ENCODE measurements at regions not wholly inside any gene's neighbourhood (a gene's known extent, or its start where the extent isn't known, plus 50 kb on each side); places are given as distances from the start of the nearest gene placed in this dataset.

GRCh38 chr12:14275111-14275510 lies 90.4 kb upstream of the ATF7IP start:
- peaks cover 3% of the 10 kb centered on the region for H3K9me3 ChIP-seq (ENCODE audit: control insufficient read depth, low read length)
- no peaks in the 10 kb centered on the region for H3K36me3 ChIP-seq (ENCODE audit: control insufficient read depth, insufficient read depth, low read length)
- H3K4me1 ChIP-seq (ENCODE audit: control insufficient read depth, insufficient read depth, low read length) = peaks cover 11% of the 10 kb centered on the region
- H3K4me3 ChIP-seq (ENCODE audit: low read length) = no peak overlapping the region
- no peak overlapping the region for H3K9ac ChIP-seq (ENCODE audit: low read length)
- no peaks in the 10 kb centered on the region for H3K27me3 ChIP-seq (ENCODE audit: control insufficient read depth, insufficient read depth, low read length)

GRCh38 chr12:14275886-14276285 lies 89.6 kb upstream of the ATF7IP start:
- no peak overlapping the region for H3K4me3 ChIP-seq (ENCODE audit: low read length)
- no peaks in the 10 kb centered on the region for H3K9me3 ChIP-seq (ENCODE audit: control insufficient read depth, low read length)
- H3K36me3 ChIP-seq (ENCODE audit: control insufficient read depth, insufficient read depth, low read length) = no peaks in the 10 kb centered on the region
- H3K9ac ChIP-seq (ENCODE audit: low read length) = no peak overlapping the region
- peaks cover 11% of the 10 kb centered on the region for H3K4me1 ChIP-seq (ENCODE audit: control insufficient read depth, insufficient read depth, low read length)
- no peaks in the 10 kb centered on the region for H3K27me3 ChIP-seq (ENCODE audit: control insufficient read depth, insufficient read depth, low read length)

- no peak overlapping the region for H3K4me3 ChIP-seq (ENCODE audit: low read length)
- H3K27me3 ChIP-seq (ENCODE audit: control insufficient read depth, insufficient read depth, low read length) = no peaks in the 10 kb centered on the region
- no peak overlapping the region for H3K9ac ChIP-seq (ENCODE audit: low read length)
- no peaks in the 10 kb centered on the region for H3K36me3 ChIP-seq (ENCODE audit: control insufficient read depth, insufficient read depth, low read length)
- H3K4me1 ChIP-seq (ENCODE audit: control insufficient read depth, insufficient read depth, low read length) = peaks cover 5% of the 10 kb centered on the region
- H3K9me3 ChIP-seq (ENCODE audit: control insufficient read depth, low read length) = no peaks in the 10 kb centered on the region
Measured at GRCh38 chr12:14278294-14278953, 87.1 kb upstream of the ATF7IP start.

DNA sequence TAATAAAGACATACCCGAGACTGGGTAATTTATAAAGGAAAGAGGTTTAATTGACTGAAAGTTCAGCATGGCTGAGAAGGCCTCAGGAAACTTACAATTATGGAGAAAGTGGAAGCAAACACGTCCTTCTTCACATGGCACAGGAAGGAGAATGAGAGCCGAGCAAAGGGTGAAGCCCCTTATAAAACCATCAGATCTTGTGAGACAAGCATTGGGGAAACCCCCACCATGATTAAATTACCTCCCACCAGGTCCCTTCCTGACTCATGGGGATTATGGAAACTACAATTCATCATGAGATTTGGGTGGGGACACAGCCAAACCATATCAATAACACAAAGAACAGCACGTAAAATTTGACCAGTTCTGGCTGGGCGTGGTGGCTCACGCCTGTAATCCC lies 85.6 kb upstream of the ATF7IP start:
- Histone ChIP-seq H3K36me3 (ENCODE audit: control insufficient read depth, insufficient read depth, low read length) (no peaks in the 10 kb centered on the region), H3K9ac (ENCODE audit: low read length) (no peak overlapping the region), H3K4me1 (ENCODE audit: control insufficient read depth, insufficient read depth, low read length) (no peaks in the 10 kb centered on the region), H3K9me3 (ENCODE audit: control insufficient read depth, low read length) (no peaks in the 10 kb centered on the region), H3K27me3 (ENCODE audit: control insufficient read depth, insufficient read depth, low read length) (no peaks in the 10 kb centered on the region), H3K4me3 (ENCODE audit: low read length) (no peak overlapping the region)

GRCh38 chr12:14280921-14281320 lies 84.6 kb upstream of the ATF7IP start:
- Histone ChIP-seq H3K4me3 (ENCODE audit: low read length) (no peak overlapping the region), H3K4me1 (ENCODE audit: control insufficient read depth, insufficient read depth, low read length) (no peaks in the 10 kb centered on the region), H3K36me3 (ENCODE audit: control insufficient read depth, insufficient read depth, low read length) (no peaks in the 10 kb centered on the region), H3K9me3 (ENCODE audit: control insufficient read depth, low read length) (no peaks in the 10 kb centered on the region), H3K27me3 (ENCODE audit: control insufficient read depth, insufficient read depth, low read length) (no peaks in the 10 kb centered on the region), H3K9ac (ENCODE audit: low read length) (no peak overlapping the region)

DNA sequence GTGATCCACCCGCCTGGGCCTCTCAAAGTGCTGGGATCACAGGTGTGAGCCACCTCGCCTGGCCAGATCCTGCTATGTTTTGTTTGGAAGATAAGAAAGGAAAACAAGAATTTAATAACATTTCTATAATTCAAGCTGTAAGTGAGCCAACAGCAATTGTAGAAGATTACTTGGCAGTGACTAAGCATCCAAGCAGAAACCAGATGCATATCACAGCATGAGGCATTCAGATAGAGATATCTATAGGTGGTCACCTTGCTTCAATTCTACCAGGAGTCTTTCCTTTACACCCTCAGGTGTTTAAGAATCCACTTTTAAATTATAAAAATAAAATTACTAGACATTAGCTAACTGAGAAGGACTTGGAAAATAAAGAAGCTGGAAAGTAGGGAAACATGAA lies 83.9 kb upstream of the ATF7IP start:
- Histone ChIP-seq H3K9me3 (ENCODE audit: control insufficient read depth, low read length) (no peaks in the 10 kb centered on the region), H3K27me3 (ENCODE audit: control insufficient read depth, insufficient read depth, low read length) (no peaks in the 10 kb centered on the region), H3K36me3 (ENCODE audit: control insufficient read depth, insufficient read depth, low read length) (no peaks in the 10 kb centered on the region), H3K4me3 (ENCODE audit: low read length) (no peak overlapping the region), H3K4me1 (ENCODE audit: control insufficient read depth, insufficient read depth, low read length) (no peaks in the 10 kb centered on the region), H3K9ac (ENCODE audit: low read length) (no peak overlapping the region)

- Histone ChIP-seq H3K4me3 (ENCODE audit: low read length) (no peak overlapping the region), H3K9me3 (ENCODE audit: control insufficient read depth, low read length) (no peaks in the 10 kb centered on the region), H3K27me3 (ENCODE audit: control insufficient read depth, insufficient read depth, low read length) (no peaks in the 10 kb centered on the region), H3K9ac (ENCODE audit: low read length) (no peak overlapping the region), H3K4me1 (ENCODE audit: control insufficient read depth, insufficient read depth, low read length) (no peaks in the 10 kb centered on the region), H3K36me3 (ENCODE audit: control insufficient read depth, insufficient read depth, low read length) (no peaks in the 10 kb centered on the region)
Measured at GRCh38 chr12:14283489-14284144, 81.9 kb upstream of the ATF7IP start.

- Histone ChIP-seq H3K27me3 (ENCODE audit: control insufficient read depth, insufficient read depth, low read length) (no peaks in the 10 kb centered on the region), H3K4me1 (ENCODE audit: control insufficient read depth, insufficient read depth, low read length) (no peaks in the 10 kb centered on the region), H3K36me3 (ENCODE audit: control insufficient read depth, insufficient read depth, low read length) (no peaks in the 10 kb centered on the region), H3K4me3 (ENCODE audit: low read length) (no peak overlapping the region), H3K9ac (ENCODE audit: low read length) (no peak overlapping the region), H3K9me3 (ENCODE audit: control insufficient read depth, low read length) (no peaks in the 10 kb centered on the region)
Measured at GRCh38 chr12:14284184-14284722, 81.2 kb upstream of the ATF7IP start.

DNA sequence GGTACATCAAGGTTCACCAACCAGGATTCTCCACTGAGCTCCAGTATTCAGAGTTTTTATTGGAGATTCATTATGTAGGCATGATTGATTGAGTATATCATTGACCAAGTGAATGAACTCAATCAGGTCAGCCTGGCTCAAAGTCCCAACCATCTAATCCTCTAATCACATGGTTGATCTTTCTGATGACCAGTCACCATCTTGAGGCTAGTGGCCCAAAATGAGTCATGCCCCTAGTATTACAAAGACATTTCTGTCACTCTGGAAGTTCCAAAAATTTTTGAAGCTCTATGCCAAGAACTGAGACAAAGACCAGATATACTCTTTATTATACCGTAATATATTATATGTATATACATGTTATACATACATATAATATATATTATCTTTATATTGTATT lies 75.9 kb upstream of the ATF7IP start:
- H3K4me1 ChIP-seq (ENCODE audit: control insufficient read depth, insufficient read depth, low read length) = no peaks in the 10 kb centered on the region
- H3K9ac ChIP-seq (ENCODE audit: low read length) = no peak overlapping the region

GRCh38 chr12:14290951-14291350 lies 74.5 kb upstream of the ATF7IP start:
- no peaks in the 10 kb centered on the region for H3K4me1 ChIP-seq (ENCODE audit: control insufficient read depth, insufficient read depth, low read length)
- no peaks in the 10 kb centered on the region for H3K9me3 ChIP-seq (ENCODE audit: control insufficient read depth, low read length)
- H3K36me3 ChIP-seq (ENCODE audit: control insufficient read depth, insufficient read depth, low read length) = no peaks in the 10 kb centered on the region
- no peak overlapping the region for H3K4me3 ChIP-seq (ENCODE audit: low read length)
- H3K27me3 ChIP-seq (ENCODE audit: control insufficient read depth, insufficient read depth, low read length) = no peaks in the 10 kb centered on the region
- no peak overlapping the region for H3K9ac ChIP-seq (ENCODE audit: low read length)

More for the DNA sequence above, 75.9 kb upstream of the ATF7IP start:
- H3K4me3 ChIP-seq (ENCODE audit: low read length) = no peak overlapping the region
- H3K27me3 ChIP-seq (ENCODE audit: control insufficient read depth, insufficient read depth, low read length) = no peaks in the 10 kb centered on the region
- no peaks in the 10 kb centered on the region for H3K36me3 ChIP-seq (ENCODE audit: control insufficient read depth, insufficient read depth, low read length)
- no peaks in the 10 kb centered on the region for H3K9me3 ChIP-seq (ENCODE audit: control insufficient read depth, low read length)

DNA sequence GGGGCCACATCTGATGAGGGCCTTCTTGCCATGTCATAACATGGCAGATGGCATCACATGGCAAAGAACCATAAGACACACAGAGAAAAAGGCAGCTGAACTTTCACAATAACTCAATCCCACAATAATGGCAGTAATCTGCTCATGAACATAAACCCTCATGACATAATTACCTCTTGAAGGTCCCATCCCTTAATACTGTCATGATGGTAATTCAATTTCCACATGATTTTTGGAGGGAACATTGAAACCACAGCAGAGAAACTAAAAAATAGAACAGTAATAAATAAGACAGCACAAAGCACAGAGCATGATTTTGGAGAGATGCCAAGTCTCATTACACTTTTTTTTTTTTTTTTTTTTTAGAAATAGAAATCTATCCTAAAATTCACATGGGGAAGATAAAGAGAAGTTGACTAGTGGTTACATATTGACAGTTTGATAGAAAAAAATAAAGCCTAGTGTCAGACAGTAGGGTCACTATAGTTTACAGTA lies 61.8 kb upstream of the ATF7IP start:
- Histone ChIP-seq H3K4me1 (ENCODE audit: control insufficient read depth, insufficient read depth, low read length) (no peaks in the 10 kb centered on the region), H3K4me3 (ENCODE audit: low read length) (no peak overlapping the region), H3K27me3 (ENCODE audit: control insufficient read depth, insufficient read depth, low read length) (no peaks in the 10 kb centered on the region), H3K36me3 (ENCODE audit: control insufficient read depth, insufficient read depth, low read length) (no peaks in the 10 kb centered on the region), H3K9me3 (ENCODE audit: control insufficient read depth, low read length) (no peaks in the 10 kb centered on the region), H3K9ac (ENCODE audit: low read length) (no peak overlapping the region)

DNA sequence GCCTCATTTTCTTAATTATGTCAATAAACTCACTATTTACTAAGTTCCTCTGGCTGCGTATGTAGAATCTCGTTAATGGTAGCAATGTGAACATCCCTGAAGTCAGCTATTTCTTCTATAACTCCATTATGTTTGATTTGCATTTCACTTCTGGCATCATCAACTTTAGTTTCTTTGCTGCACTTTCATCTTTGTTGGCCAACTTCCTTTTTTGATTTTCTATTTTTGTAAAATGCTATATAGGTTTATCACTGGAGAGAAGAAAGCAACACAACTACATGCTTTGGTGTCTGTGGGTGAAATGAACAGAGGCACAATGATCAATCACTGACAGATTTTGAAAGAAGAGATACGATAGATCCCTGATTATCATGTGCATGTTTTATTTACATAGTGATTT lies 58.5 kb upstream of the ATF7IP start:
- Histone ChIP-seq H3K4me1 (ENCODE audit: control insufficient read depth, insufficient read depth, low read length) (no peaks in the 10 kb centered on the region), H3K9me3 (ENCODE audit: control insufficient read depth, low read length) (no peaks in the 10 kb centered on the region), H3K4me3 (ENCODE audit: low read length) (no peak overlapping the region), H3K27me3 (ENCODE audit: control insufficient read depth, insufficient read depth, low read length) (no peaks in the 10 kb centered on the region), H3K9ac (ENCODE audit: low read length) (no peak overlapping the region), H3K36me3 (ENCODE audit: control insufficient read depth, insufficient read depth, low read length) (no peaks in the 10 kb centered on the region)
